ENCODE measurements at regions not wholly inside any gene's neighbourhood (a gene's known extent, or its start where the extent isn't known, plus 50 kb on each side); places are given as distances from the start of the nearest gene placed in this dataset.

DNA sequence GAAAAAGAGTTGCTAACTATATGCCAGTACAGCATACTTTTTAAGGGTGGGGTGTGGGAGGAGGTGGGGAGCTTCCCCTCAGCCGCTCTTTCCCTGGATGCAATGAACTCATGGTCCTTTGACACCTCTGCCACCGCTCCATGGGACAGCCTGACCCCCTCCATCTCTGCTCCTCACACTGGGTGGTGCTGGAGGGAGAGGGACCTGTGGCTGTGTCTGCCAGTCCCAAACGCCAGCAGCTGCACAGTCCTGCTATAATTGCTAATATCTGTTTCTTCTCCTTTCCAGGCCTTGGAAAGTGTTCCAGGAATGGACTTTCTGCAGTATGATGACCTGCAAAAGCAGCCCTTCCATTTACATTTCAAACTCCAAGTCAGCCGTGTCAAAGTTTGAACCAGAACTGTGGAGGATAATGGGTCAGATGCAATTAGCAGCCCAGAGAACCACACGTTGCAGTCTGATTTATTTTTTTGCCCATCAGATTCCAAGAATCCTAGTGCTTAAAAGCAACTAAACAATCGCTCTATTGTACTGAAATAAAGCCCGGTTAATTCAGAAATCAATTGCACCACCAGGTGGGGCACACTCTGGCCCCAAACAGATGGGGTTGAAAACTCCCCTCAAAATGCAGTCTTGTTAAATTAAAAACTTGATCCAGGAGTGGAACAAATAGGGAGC lies 160.7 kb upstream of the LMO4 start:
- Histone ChIP-seq H3K27ac (ENCODE audit: insufficient read depth, low read length) (no peak overlapping the region), H4K91ac (ENCODE audit: insufficient read depth, low read depth, low read length) (no peak overlapping the region), H2AK9ac (replicated peaks; ENCODE audit: low read depth, low read length, poor library complexity) (no peak overlapping the region), H3K9me1 (ENCODE audit: insufficient read depth, low read length) (no peaks in the 10 kb centered on the region), H4K5ac (ENCODE audit: low read depth, low read length) (no peak overlapping the region), H3K4me2 (ENCODE audit: low read depth, low read length) (no peak overlapping the region), H4K8ac (ENCODE audit: low read depth in 2 of 2, low read length in 2 of 2) (no peak overlapping the region), H2AK5ac (ENCODE audit: low read depth, low read length) (no peak overlapping the region), H2AFZ (replicated peaks; ENCODE audit: low read length, poor library complexity) (no peak overlapping the region), H3K4me1 (ENCODE audit: control insufficient read depth, insufficient read depth, low read length) (no peaks in the 10 kb centered on the region), H3K18ac (ENCODE audit: low read depth, low read length) (no peak overlapping the region), H3K56ac (ENCODE audit: extremely low read depth, insufficient read depth, low read length) (no peak overlapping the region), H2BK20ac (ENCODE audit: low read depth, low read length) (no peak overlapping the region), H3K9me3 (ENCODE audit: control insufficient read depth, insufficient read depth, low read length) (no peaks in the 10 kb centered on the region), H3K36me3 (ENCODE audit: control insufficient read depth, insufficient read depth, low read length) (no peaks in the 10 kb centered on the region), H3K27me3 (ENCODE audit: control insufficient read depth, insufficient read depth, low read length) (peaks cover 3% of the 10 kb centered on the region), H4K20me1 (ENCODE audit: insufficient read depth, low read length) (no peaks in the 10 kb centered on the region), H3K9ac (ENCODE audit: low read depth, low read length) (no peak overlapping the region), H3K4ac (ENCODE audit: low read depth, low read length) (no peak overlapping the region), H2BK5ac (ENCODE audit: low read depth, low read length, poor library complexity, severe bottlenecking) (no peak overlapping the region), H3K14ac (replicated peaks; ENCODE audit: low read depth, low read length) (no peak overlapping the region), H3K4me3 (ENCODE audit: insufficient read depth, low read depth, low read length) (no peak overlapping the region), H3K79me1 (ENCODE audit: low read depth in 1 of 2, low read length in 2 of 2) (no peaks in the 10 kb centered on the region), H3K23ac (ENCODE audit: low read depth, low read length) (no peak overlapping the region), H2BK120ac (ENCODE audit: low read depth, low read length) (no peak overlapping the region), H2BK15ac (ENCODE audit: low read depth, low read length) (no peak overlapping the region)
- dilution Hi-C loops (cut with HindIII; ENCODE audit: low sequenced_read_pairs, unreplicated experiment) (no loop called here), in situ Hi-C loops (cut with MboI; ENCODE audit: low sequenced_read_pairs) (no loop called here), intact Hi-C loops (cut with micrococcal nuclease) (loop anchor here (5.0 kb wide), 1 partner anchor 89 kb away; no protein-coding TSS in a partner anchor)
- TF ChIP-seq, protein P1, sequence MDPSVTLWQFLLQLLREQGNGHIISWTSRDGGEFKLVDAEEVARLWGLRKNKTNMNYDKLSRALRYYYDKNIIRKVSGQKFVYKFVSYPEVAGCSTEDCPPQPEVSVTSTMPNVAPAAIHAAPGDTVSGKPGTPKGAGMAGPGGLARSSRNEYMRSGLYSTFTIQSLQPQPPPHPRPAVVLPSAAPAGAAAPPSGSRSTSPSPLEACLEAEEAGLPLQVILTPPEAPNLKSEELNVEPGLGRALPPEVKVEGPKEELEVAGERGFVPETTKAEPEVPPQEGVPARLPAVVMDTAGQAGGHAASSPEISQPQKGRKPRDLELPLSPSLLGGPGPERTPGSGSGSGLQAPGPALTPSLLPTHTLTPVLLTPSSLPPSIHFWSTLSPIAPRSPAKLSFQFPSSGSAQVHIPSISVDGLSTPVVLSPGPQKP (IDR thresholded peaks at IDR 0.05; ENCODE audit: borderline replicate concordance, low read depth, low read length) = no peak
- TF ChIP-seq RCOR1 (IDR thresholded peaks at IDR 0.05; ENCODE audit: insufficient replicate concordance, low read length) = no peak
- TF ChIP-seq RAD21 (IDR thresholded peaks at IDR 0.05; ENCODE audit: low read length) = no peak
- no peak for TF ChIP-seq RFX5 (IDR thresholded peaks at IDR 0.05; ENCODE audit: low read depth, low read length)
- TF ChIP-seq CHD1 (IDR thresholded peaks at IDR 0.05; ENCODE audit: low read depth, low read length) = no peak
- TF ChIP-seq CEBPB (IDR thresholded peaks at IDR 0.05; ENCODE audit: low read depth, low read length) = no peak
- TF ChIP-seq USF2 (IDR thresholded peaks at IDR 0.05; ENCODE audit: low read depth, low read length) = no peak
- TF ChIP-seq BHLHE40 (IDR thresholded peaks at IDR 0.05; ENCODE audit: low read depth, low read length) = no peak
- TF ChIP-seq MAZ (IDR thresholded peaks at IDR 0.05; ENCODE audit: borderline replicate concordance, low read depth, low read length) = no peak
- TF ChIP-seq MAFK (IDR thresholded peaks at IDR 0.05; ENCODE audit: low read depth, low read length) = no peak
- no peak for TF ChIP-seq POLR2A (IDR thresholded peaks at IDR 0.05; ENCODE audit: low read depth, low read length)
- TF ChIP-seq CTCF (conservative IDR thresholded peaks at IDR 0.05; ENCODE audit: low read depth, low read length) = no peak
- no peak for TF ChIP-seq FOS (IDR thresholded peaks at IDR 0.05; ENCODE audit: low read depth, low read length)
- DNase-seq = no peak
- no CpG with 5 or more reads among the region's 7 CpGs for WGBS, 2 experiments (ENCODE audit: extremely low coverage in 2 of 2, insufficient read length in 1 of 2)
- ChIA-PET CTCF (no interaction called here), POLR2A (ENCODE audit: unreplicated experiment) (no interaction called here)
- no TSS peak for BruUV-seq (replicated peaks)
- ATAC-seq (ENCODE audit: low read depth) = no peak

All from IMR-90 (cell line).